GM18520 (cell line): ENCODE measurements at regions not wholly inside any gene's neighbourhood (a gene's known extent, or its start where the extent isn't known, plus 50 kb on each side); places are given as distances from the start of the nearest gene placed in this dataset.
"Not testable (repeated sequence)": the region's sequence is repeated elsewhere in the genome, so short reads cannot be mapped to it uniquely, and the experiment has no call there.

ENCODE experiments used
- ATAC-seq: cut with Tn5 transposase; IDR thresholded peaks from one replicate; pipeline ENCODE4 v1.9.1; 2021; ENCODE audit not compliant: unreplicated experiment

GRCh38 chr5:57398413-57399093 is 84.1 kb downstream of the ACTBL2 start:
- no peak for ATAC-seq

DNA sequence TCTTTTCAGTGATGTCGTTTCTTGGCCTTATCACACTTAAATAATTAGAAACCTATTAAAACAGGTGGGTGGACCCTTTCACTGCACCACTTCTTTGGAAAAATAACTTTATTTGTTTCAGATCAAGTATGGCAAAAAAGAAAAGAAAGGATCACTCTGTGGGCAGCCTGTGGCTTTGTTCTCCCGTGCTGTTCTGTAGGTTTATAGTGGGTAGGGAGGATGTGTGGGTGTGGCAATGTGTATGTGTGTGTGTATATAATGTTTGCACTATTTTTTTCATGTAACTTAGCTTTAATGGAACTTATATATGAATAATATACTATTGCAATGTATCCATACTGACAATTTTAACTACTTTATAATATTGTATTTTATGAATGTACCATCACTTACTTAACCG is 85.9 kb downstream of the ACTBL2 start:
- no peak for ATAC-seq

DNA sequence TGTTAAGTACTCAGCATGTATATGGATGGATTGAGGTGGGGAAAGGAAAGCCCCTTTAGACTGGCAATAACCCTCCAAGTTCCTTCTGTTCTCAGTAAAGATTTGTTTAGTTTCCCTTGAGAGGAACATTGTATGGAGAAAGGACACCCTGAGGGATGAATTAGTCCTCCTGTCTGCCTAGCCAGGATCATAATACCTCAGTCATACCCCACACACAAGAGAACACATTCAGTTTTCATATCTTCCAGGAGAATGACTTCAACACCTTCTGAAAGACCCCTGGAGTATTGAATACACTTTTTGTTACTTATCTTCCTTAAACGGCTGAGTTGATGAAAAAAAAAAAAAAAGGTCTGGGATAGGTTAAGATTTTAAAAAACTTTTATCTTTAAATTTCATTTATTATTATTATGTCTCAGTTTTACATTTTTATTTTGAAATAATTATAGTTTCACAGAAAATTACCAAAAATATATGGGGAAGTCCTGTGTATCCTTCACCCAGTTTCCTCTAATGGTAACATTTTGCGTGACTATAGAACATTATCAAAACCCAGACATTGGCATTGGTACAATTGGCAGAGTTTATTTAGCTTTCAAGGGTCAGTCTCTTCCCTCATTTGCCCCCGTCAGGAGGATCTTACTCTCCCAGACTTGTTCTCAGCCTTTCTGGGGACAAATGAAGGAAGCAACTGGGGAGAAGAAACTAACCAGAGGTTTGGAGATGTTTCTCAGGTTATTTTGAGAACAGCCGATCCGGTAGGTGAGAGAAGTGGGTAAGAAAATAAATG is 88.0 kb downstream of the ACTBL2 start:
- ATAC-seq = no peak

GRCh38 chr5:57386958-57387357 is 95.7 kb downstream of the ACTBL2 start:
- ATAC-seq = no peak

DNA sequence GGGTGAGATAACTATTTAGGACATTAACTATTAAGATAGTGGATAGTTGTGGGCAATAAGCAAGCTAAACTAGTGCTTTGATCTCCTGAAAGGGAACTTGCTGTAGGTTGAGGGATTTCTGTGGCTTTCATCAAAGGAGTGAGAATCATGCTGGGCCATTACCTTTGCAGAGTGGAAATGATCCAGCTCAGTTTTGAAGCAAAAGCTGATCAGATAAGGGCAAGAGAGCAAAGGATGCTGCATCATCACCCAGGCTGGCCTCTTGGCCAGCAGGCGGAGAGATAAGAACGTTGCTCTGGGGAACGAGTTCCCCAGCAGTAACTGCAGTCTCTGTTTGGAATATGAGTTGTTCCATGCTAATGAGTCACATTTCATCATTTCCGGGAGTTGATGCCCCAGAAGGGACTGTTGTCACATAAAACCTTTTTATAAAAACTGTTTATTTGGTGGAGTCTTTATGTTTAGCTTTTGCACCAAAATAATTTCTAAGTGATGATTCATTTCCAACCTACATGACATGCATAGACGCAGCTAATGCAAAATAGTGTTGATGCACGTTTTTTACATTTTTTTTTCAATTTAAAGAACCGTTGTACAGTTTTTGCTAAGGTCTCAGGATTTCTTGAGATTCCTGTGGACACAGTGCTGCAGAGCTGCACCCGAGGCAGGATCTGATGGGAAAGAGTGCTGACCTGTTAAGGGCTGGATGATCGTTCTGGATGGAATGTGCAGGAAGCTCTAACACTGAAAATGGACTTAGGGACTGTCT is 99.3 kb downstream of the ACTBL2 start:
- no peak for ATAC-seq

GRCh38 chr5:57382655-57383054 is 100.0 kb downstream of the ACTBL2 start:
- no peak for ATAC-seq

- no peak for ATAC-seq
Measured at GRCh38 chr5:57370376-57370775, 112.2 kb downstream of the ACTBL2 start.

GRCh38 chr5:57368010-57368409 is 114.6 kb downstream of the ACTBL2 start:
- ATAC-seq = no peak

DNA sequence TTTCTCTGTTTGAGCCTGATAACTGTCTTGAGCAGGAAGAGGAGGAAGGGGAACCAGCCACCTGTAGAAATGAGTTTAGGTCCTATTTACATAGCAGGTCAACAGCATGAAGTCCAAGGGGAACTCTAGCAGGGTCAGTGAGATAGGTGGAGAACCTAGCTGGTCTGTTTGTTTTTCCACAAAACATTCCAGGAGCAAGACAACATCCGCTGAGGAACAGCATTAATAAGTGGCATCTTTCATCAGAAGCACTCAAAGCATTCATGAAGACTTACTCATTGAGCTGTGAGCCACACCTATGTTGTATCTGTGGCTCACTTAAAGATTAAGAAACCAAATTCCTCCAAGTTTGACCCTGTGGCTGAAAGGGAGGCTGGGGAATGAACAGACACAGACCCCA is 115.9 kb downstream of the ACTBL2 start:
- ATAC-seq = no peak

GRCh38 chr5:57362951-57363350 is 119.7 kb downstream of the ACTBL2 start:
- no peak for ATAC-seq

DNA sequence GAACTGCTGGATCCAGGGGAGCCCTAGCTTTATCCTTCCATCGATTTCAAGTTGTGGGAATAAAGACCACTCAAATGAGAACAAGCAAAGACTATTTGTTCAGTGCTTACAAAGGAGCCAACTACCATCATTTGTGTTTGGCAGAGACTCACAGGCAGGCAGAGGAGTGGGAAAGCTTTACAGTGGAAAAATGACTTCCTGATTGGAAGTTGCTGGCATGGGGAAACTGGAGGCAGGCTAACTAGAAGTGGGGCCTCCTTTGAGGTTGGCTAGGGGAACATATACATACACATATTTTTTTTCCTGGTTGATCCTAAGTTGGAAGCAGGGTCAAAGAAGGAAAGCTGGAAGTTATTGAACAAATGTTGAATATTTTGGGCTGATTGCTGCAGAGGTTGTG is 121.7 kb downstream of the ACTBL2 start:
- ATAC-seq = no peak

- no peak for ATAC-seq
Measured at GRCh38 chr5:57358796-57359592, 123.6 kb downstream of the ACTBL2 start.

GRCh38 chr5:57356850-57357249 is 125.8 kb downstream of the ACTBL2 start:
- not testable (repeated sequence) for ATAC-seq

DNA sequence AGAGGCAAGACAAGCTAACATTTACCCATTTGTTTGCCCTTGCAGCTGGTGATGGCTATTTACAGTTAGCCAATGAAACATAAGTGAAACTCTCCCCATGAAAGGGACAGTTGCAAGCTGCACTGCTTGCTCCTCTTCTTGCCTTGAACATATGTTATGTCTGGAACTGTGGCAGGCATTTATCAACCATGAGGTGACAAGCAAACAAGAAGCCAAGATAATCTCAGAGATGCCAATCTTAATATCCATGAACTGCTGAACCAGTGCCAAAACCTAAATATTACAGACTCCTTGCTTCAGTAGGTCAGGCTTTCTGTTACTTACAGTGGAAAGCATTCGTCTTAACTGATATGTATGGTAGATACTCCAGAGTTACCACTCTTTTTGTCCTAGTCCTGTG is 133.4 kb downstream of the ACTBL2 start:
- ATAC-seq = no peak

GRCh38 chr5:57348376-57349140 is 134.1 kb downstream of the ACTBL2 start:
- no peak for ATAC-seq

DNA sequence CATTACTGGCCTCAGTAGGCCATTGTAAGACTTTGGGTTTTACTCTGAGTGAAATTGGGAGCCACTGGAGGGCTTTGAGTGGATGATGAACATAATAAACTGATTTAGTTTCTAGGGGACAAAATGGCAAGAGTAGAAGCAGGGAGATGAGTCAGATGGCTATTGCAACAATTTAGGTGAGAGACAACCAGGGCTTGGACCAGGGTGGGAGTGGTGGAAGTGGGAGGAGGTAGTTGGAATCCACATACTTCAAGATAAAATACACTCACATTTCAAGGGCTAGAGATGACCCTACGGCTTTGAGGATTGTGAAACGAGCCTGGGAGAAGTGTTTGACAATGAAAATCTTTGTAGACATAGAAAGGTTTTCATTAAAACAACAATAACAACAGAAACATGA is 136.3 kb downstream of the ACTBL2 start:
- no peak for ATAC-seq

DNA sequence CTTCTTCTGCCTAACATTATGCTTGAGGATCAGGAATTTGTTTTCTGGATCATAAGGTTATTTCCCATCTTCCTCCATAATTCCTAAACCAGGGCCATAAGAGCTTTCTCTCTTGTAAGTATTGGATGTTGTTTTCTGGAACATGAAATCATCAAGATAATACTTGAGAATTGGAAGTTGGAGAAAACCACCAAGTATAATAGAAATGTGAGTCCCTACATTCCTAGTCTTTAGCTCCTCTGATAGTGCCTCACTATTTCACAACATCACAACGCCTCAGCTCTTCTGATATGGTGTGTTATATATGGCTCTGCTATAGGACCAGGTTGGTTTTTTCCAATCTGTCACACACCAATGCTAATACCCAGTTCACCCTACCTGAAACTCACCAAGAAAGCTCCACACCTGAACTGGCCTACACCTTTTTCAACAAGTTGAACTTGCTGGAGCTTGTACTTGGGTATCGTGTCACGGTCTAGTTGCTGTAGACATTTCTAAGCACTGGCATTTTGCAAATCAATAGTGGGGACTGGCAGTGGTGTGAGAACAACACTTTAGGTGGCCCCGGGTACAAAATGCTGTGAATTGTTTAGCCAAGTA is 141.1 kb downstream of the ACTBL2 start:
- ATAC-seq = no peak

GRCh38 chr5:57340681-57341080 is 141.9 kb downstream of the ACTBL2 start:
- ATAC-seq = no peak

GRCh38 chr5:57339521-57339920 is 143.1 kb downstream of the ACTBL2 start:
- no peak for ATAC-seq

GRCh38 chr5:57338868-57339340 is 143.7 kb downstream of the ACTBL2 start:
- no peak for ATAC-seq
